ENCODE measurements at regions not wholly inside any gene's neighbourhood (a gene's known extent, or its start where the extent isn't known, plus 50 kb on each side); places are given as distances from the start of the nearest gene placed in this dataset.

DNA sequence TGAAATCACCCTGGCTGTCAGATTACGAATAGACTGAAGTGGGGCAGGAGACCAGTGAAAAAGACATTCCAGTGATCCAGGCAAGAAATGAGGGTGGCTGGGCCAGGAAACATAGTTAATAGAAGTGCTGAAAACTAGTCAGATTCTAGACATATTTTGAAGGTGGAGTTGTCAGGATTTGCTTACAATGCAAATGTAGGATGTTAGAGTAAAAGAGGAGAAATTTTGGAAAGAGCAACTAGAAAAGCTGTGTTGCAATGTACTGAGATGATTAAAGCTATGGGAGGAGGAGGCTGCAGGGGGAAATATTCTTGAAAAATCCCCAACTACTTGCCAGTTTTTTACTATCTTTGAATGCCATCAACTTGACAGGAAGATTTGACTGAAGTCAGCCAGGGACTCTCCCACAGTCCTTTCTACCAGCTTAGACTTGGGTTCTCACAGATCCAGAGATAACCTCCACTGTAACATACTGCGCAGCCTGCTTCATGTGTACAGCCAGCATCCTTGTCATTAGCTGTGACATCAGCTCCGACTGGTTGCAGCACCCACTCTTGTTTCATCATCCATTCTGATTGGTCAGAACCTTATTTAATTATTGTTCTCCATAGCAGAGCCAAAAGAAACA is 109.7 kb downstream of the TSEN15 start:
- DNase-seq, result no peak
- Histone ChIP-seq H3K27me3 (no peaks in the 10 kb centered on the region), H3K27ac (peak overlapping the region in 2 of 4 donors; percentile 12 to 36), H3K4me1 (peaks cover 0 to 6% (median 0%) of the 10 kb centered on the region in 4 donors), H3K36me3 (no peaks in the 10 kb centered on the region), H3K4me3 (no peak overlapping the region), H3K9me3 (no peaks in the 10 kb centered on the region)
- TF ChIP-seq POLR2A (IDR thresholded peaks at IDR 0.05) (no peak), POLR2AphosphoS5 (IDR thresholded peaks at IDR 0.05) (no peak), CTCF (IDR thresholded peaks at IDR 0.05) (no peak), EP300 (IDR thresholded peaks at IDR 0.05; ENCODE audit: low read depth) (no peak)
- in situ Hi-C loops (cut with MboI; ENCODE audit: low pct_ligation_motif_present in 1 of 4, low pct_unique_long_range_greater_than_20kb in 1 of 4, low sequenced_read_pairs in 3 of 4) (no loop called here), intact Hi-C loops (cut with DNase I; ENCODE audit: low total_unique reads) (no loop called here)
- 61 to 65% methylated on average over 3 of the region's 3 CpGs for WGBS, 2 donors (ENCODE audit: low coverage in 1 of 2)

DNA sequence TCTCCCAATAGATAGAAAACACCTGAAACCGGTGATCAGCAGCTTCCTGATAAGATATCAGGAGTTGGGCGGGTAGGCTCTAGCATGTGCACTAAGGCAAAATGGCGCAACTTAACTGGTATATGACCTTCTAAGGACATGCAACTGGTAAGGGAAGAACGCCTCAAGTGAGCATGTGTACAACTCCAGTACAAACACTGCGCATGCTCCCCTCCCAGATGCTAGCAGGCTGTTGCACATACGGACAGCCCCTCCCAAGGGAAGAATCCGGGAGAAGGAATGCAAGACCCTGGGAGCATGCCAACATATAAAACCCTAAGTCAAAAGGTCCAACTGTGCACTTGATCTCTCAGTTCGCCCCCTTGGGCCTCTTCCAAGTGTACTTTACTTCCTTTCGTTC is 110.8 kb downstream of the TSEN15 start:
- DNase-seq, result no peak
- no peaks in the 10 kb centered on the region for H3K9me3 ChIP-seq
- H3K27me3 ChIP-seq, result no peaks in the 10 kb centered on the region
- peaks cover 0 to 6% (median 0%) of the 10 kb centered on the region in 4 donors for H3K4me1 ChIP-seq
- peak overlapping the region in 1 of 4 donors; percentile 13 for H3K27ac ChIP-seq
- no peaks in the 10 kb centered on the region for H3K36me3 ChIP-seq
- H3K4me3 ChIP-seq, result no peak overlapping the region
- no peak for TF ChIP-seq POLR2A (IDR thresholded peaks at IDR 0.05)
- intact Hi-C loops (cut with DNase I; ENCODE audit: low total_unique reads) (no loop called here), in situ Hi-C loops (cut with MboI; ENCODE audit: low pct_ligation_motif_present in 1 of 4, low pct_unique_long_range_greater_than_20kb in 1 of 4, low sequenced_read_pairs in 3 of 4) (no loop called here)
- 61 to 79% methylated on average over 5 to 9 of the region's 9 CpGs for WGBS, 2 donors (ENCODE audit: low coverage in 1 of 2)

- H3K27me3 ChIP-seq, result no peaks in the 10 kb centered on the region
- no peak for TF ChIP-seq POLR2AphosphoS5 (IDR thresholded peaks at IDR 0.05)
- TF ChIP-seq EP300 (IDR thresholded peaks at IDR 0.05; ENCODE audit: low read depth), result no peak
- TF ChIP-seq CTCF (IDR thresholded peaks at IDR 0.05), result no peak
- TF ChIP-seq POLR2A (IDR thresholded peaks at IDR 0.05), result no peak
- 47 to 64% methylated on average over 2 to 3 of the region's 3 CpGs for WGBS, 2 donors (ENCODE audit: low coverage in 1 of 2)
- H3K27ac ChIP-seq, result peak overlapping the region in 1 of 4 donors; percentile 16
- DNase-seq, result no peak
- peaks cover 0 to 6% (median 0%) of the 10 kb centered on the region in 4 donors for H3K4me1 ChIP-seq
- intact Hi-C loops (cut with DNase I; ENCODE audit: low total_unique reads) (no loop called here), in situ Hi-C loops (cut with MboI; ENCODE audit: low pct_ligation_motif_present in 1 of 4, low pct_unique_long_range_greater_than_20kb in 1 of 4, low sequenced_read_pairs in 3 of 4) (no loop called here)
- H3K36me3 ChIP-seq, result no peaks in the 10 kb centered on the region
- H3K9me3 ChIP-seq, result no peaks in the 10 kb centered on the region
- H3K4me3 ChIP-seq, result no peak overlapping the region
Measured at GRCh38 chr1:184163674-184164465, 112.3 kb downstream of the TSEN15 start.

GRCh38 chr1:184164536-184164935 is 113.0 kb downstream of the TSEN15 start:
- H3K27me3 ChIP-seq, result no peaks in the 10 kb centered on the region
- intact Hi-C loops (cut with DNase I; ENCODE audit: low total_unique reads) (no loop called here), in situ Hi-C loops (cut with MboI; ENCODE audit: low pct_ligation_motif_present in 1 of 4, low pct_unique_long_range_greater_than_20kb in 1 of 4, low sequenced_read_pairs in 3 of 4) (no loop called here)
- DNase-seq, result no peak
- no peak for TF ChIP-seq POLR2A (IDR thresholded peaks at IDR 0.05)
- TF ChIP-seq EP300 (IDR thresholded peaks at IDR 0.05; ENCODE audit: low read depth), result no peak
- no peak for TF ChIP-seq CTCF (IDR thresholded peaks at IDR 0.05)
- TF ChIP-seq POLR2AphosphoS5 (IDR thresholded peaks at IDR 0.05), result no peak
- 84% methylated on average over 1 of the region's 1 CpG; no CpG with 5 or more reads in 1 of the 2 donors for WGBS, 2 donors (ENCODE audit: low coverage in 1 of 2)
- H3K27ac ChIP-seq, result no peak overlapping the region
- H3K9me3 ChIP-seq, result no peaks in the 10 kb centered on the region
- H3K4me1 ChIP-seq, result peaks cover 0 to 6% (median 0%) of the 10 kb centered on the region in 4 donors
- no peaks in the 10 kb centered on the region for H3K36me3 ChIP-seq
- H3K4me3 ChIP-seq, result no peak overlapping the region
